Gastrocnemius medialis (tissue), 4 donors: ENCODE measurements at regions not wholly inside any gene's neighbourhood (a gene's known extent, or its start where the extent isn't known, plus 50 kb on each side); places are given as distances from the start of the nearest gene placed in this dataset.
"Not testable (repeated sequence)": the region's sequence is repeated elsewhere in the genome, so short reads cannot be mapped to it uniquely, and the experiment has no call there.

Experiments used
- ATAC-seq, 2 donors: fragments of 150-250 bp; one replicate each; pipeline ENCODE4 v1.9.1; 2016
- DNase-seq, 2 donors: peaks; one replicate each; pipeline ENCODE4 v3.0.0-alpha.2; 2019
- H3K27ac ChIP-seq, 4 donors: fragments of 200-600 bp; sonication (generic); 1 replicate in 1 of 4; 2 replicates in 3 of 4; pipeline ENCODE4 v1.5.1; 2016 to 2018; ENCODE audit warnings: mild to moderate bottlenecking in 2 of 4, moderate library complexity in 1 of 4
- H3K27me3 ChIP-seq, 3 donors: fragments of 200-600 bp; sonication (generic) in 2 of 3; 1 replicate in 1 of 3; 2 replicates in 2 of 3; pipeline versions ENCODE4 v1.5.1 to v1.6.0; 2016 to 2019; ENCODE audit warnings: mild to moderate bottlenecking in 1 of 3, moderate library complexity in 1 of 3
- H3K36me3 ChIP-seq, 2 donors: fragments of 200-600 bp; sonication (generic) in 1 of 2; one replicate each; pipeline ENCODE4 v1.5.1; 2017 to 2018
- H3K4me1 ChIP-seq, 2 donors: fragments of 200-600 bp; sonication (generic) in 1 of 2; one replicate each; pipeline ENCODE4 v1.5.1; 2016 to 2017; ENCODE audit warnings: mild to moderate bottlenecking in 2 of 2
- H3K4me3 ChIP-seq, 4 donors: fragments of 200-600 bp; sonication (generic) in 3 of 4; 1 replicate in 1 of 4; 2 replicates in 3 of 4; pipeline ENCODE4 v1.5.1; 2016 to 2019; ENCODE audit warnings: mild to moderate bottlenecking in 2 of 4
- H3K9me3 ChIP-seq, 3 donors: fragments of 200-600 bp; sonication (generic) in 2 of 3; 1 replicate in 1 of 3; 2 replicates in 2 of 3; pipeline ENCODE4 v1.5.1; 2016 to 2019
- CTCF ChIP-seq, 5 experiments: fragments of 450-650 bp in 3 of 5; fragments of 200-600 bp in 2 of 5; sonication (generic) in 2 of 5; IDR thresholded peaks in 4 of 5; conservative IDR thresholded peaks in 1 of 5; 1 replicate in 4 of 5; 2 replicates in 1 of 5; pipeline ENCODE4 v1.5.1; 2016 to 2019; ENCODE audit warnings: antibody characterized with exemption in 5 of 5, mild to moderate bottlenecking in 3 of 5, moderate library complexity in 3 of 5
- POLR2A ChIP-seq, 2 donors: fragments of 450-650 bp; IDR thresholded peaks; one replicate each; pipeline ENCODE4 v1.6.1; 2017; ENCODE audit warnings: antibody characterized with exemption in 2 of 2, mild to moderate bottlenecking in 2 of 2, moderate library complexity in 2 of 2
- in situ Hi-C, 4 donors: fragments of 200-750 bp; cut with MboI; loops; one replicate each; pipeline versions ENCODE4 v1.15.0 to v1.8.0; 2017; ENCODE audit warnings: low sequenced_read_pairs in 4 of 4
- intact Hi-C: fragments of 100-400 bp; cut with DNase I; formaldehyde crosslinking; loops from one replicate; pipeline ENCODE4 v1.15.1; 2023; ENCODE audit warnings: low total_unique reads

GRCh38 chr5:153276151-153276550 lies 214.3 kb upstream of the GRIA1 start:
- Histone ChIP-seq H3K27ac (no peak overlapping the region), H3K27me3 (no peaks in the 10 kb centered on the region), H3K36me3 (no peaks in the 10 kb centered on the region), H3K4me3 (no peak overlapping the region), H3K4me1 (no peaks in the 10 kb centered on the region), H3K9me3 (no peaks in the 10 kb centered on the region)
- TF ChIP-seq CTCF (IDR thresholded peaks at IDR 0.05 in 4 of 5, conservative IDR thresholded peaks at IDR 0.05 in 1 of 5): no peak
- TF ChIP-seq POLR2A (IDR thresholded peaks at IDR 0.05): no peak
- in situ Hi-C loops: no loop called here
- intact Hi-C loops: no loop called here
- DNase-seq (no peak), ATAC-seq (no peak)

GRCh38 chr5:153296251-153296844 lies 194.1 kb upstream of the GRIA1 start:
- intact Hi-C loops, ATAC-seq, H3K27me3 ChIP-seq, in situ Hi-C loops, H3K4me3 ChIP-seq, H3K36me3 ChIP-seq, H3K9me3 ChIP-seq, DNase-seq, H3K27ac ChIP-seq, H3K4me1 ChIP-seq: not testable (repeated sequence)

- H3K27me3 ChIP-seq: no peaks in the 10 kb centered on the region
- ATAC-seq (no peak), DNase-seq (no peak)
- in situ Hi-C loops: no loop called here
- intact Hi-C loops: no loop called here
- H3K4me3 ChIP-seq: no peak overlapping the region
- H3K27ac ChIP-seq: no peak overlapping the region
- TF ChIP-seq CTCF (IDR thresholded peaks at IDR 0.05 in 4 of 5, conservative IDR thresholded peaks at IDR 0.05 in 1 of 5) (no peak), POLR2A (IDR thresholded peaks at IDR 0.05) (no peak)
- H3K36me3 ChIP-seq: no peaks in the 10 kb centered on the region
- H3K9me3 ChIP-seq: no peaks in the 10 kb centered on the region
- no peaks in the 10 kb centered on the region for H3K4me1 ChIP-seq
Measured at GRCh38 chr5:153299891-153300290, 190.6 kb upstream of the GRIA1 start.

- Histone ChIP-seq H3K9me3 (no peaks in the 10 kb centered on the region), H3K4me1 (no peaks in the 10 kb centered on the region), H3K27ac (no peak overlapping the region), H3K36me3 (no peaks in the 10 kb centered on the region), H3K27me3 (no peaks in the 10 kb centered on the region), H3K4me3 (no peak overlapping the region)
- in situ Hi-C loops (no loop called here), intact Hi-C loops (no loop called here)
- ATAC-seq (no peak), DNase-seq (no peak)
- TF ChIP-seq POLR2A (IDR thresholded peaks at IDR 0.05) (no peak), CTCF (IDR thresholded peaks at IDR 0.05 in 4 of 5, conservative IDR thresholded peaks at IDR 0.05 in 1 of 5) (no peak)
Measured at GRCh38 chr5:153308282-153308681, 182.2 kb upstream of the GRIA1 start.

- no peaks in the 10 kb centered on the region for H3K27me3 ChIP-seq
- DNase-seq (no peak), ATAC-seq (no peak)
- no peaks in the 10 kb centered on the region for H3K9me3 ChIP-seq
- intact Hi-C loops (no loop called here), in situ Hi-C loops (no loop called here)
- no peak overlapping the region for H3K27ac ChIP-seq
- no peaks in the 10 kb centered on the region for H3K36me3 ChIP-seq
- no peak for TF ChIP-seq CTCF (IDR thresholded peaks at IDR 0.05 in 4 of 5, conservative IDR thresholded peaks at IDR 0.05 in 1 of 5)
- TF ChIP-seq POLR2A (IDR thresholded peaks at IDR 0.05): no peak
- H3K4me1 ChIP-seq: no peaks in the 10 kb centered on the region
- H3K4me3 ChIP-seq: no peak overlapping the region
Measured at GRCh38 chr5:153318556-153318955, 171.9 kb upstream of the GRIA1 start.
